GM12874 (cell line): ENCODE measurements at regions not wholly inside any gene's neighbourhood (a gene's known extent, or its start where the extent isn't known, plus 50 kb on each side); places are given as distances from the start of the nearest gene placed in this dataset.

Experiments
- CTCF ChIP-seq: IDR thresholded peaks from 2 replicates; pipeline ENCODE4 v1.5.1; 2011; ENCODE audit warnings: low read depth, mild to moderate bottlenecking, control low read depth, low read length, moderate library complexity; ENCODE audit not compliant: insufficient read depth

- no peak for TF ChIP-seq CTCF
Measured at GRCh38 chr6:138592749-138593123, 93.4 kb upstream of the NHSL1 start.

GRCh38 chr6:138593124-138593877 lies 94.0 kb upstream of the NHSL1 start:
- TF ChIP-seq CTCF: no peak

- TF ChIP-seq CTCF: no peak
Measured at GRCh38 chr6:138593909-138594757, 94.8 kb upstream of the NHSL1 start.

- TF ChIP-seq CTCF: no peak
Measured at GRCh38 chr6:138594758-138595140, 95.5 kb upstream of the NHSL1 start.

- TF ChIP-seq CTCF: no peak
Measured at GRCh38 chr6:138596126-138596525, 96.8 kb upstream of the NHSL1 start.

- TF ChIP-seq CTCF: no peak
Measured at GRCh38 chr6:138596591-138596990, 97.3 kb upstream of the NHSL1 start.

GRCh38 chr6:138597336-138597735 lies 98.0 kb upstream of the NHSL1 start:
- TF ChIP-seq CTCF: no peak
